Tibial nerve (tissue), 3 donors: ENCODE measurements at regions not wholly inside any gene's neighbourhood (a gene's known extent, or its start where the extent isn't known, plus 50 kb on each side); places are given as distances from the start of the nearest gene placed in this dataset.

ENCODE experiments used
- POLR2A ChIP-seq, 2 donors: fragments of 450-650 bp; IDR thresholded peaks; one replicate each; pipeline ENCODE4 v1.6.1; 2017; ENCODE audit warnings: antibody characterized with exemption in 2 of 2, mild to moderate bottlenecking in 2 of 2, moderate library complexity in 2 of 2
- TF ChIP-seq, protein P1 (sequence below), 5 experiments: fragments of 200-600 bp in 3 of 5; fragments of 450-650 bp in 2 of 5; sonication (generic) in 3 of 5; IDR thresholded peaks; one replicate each; pipeline ENCODE4 v1.5.1; 2016 to 2019; ENCODE audit warnings: antibody characterized with exemption in 5 of 5, mild to moderate bottlenecking in 3 of 5, moderate library complexity in 2 of 5

DNA sequence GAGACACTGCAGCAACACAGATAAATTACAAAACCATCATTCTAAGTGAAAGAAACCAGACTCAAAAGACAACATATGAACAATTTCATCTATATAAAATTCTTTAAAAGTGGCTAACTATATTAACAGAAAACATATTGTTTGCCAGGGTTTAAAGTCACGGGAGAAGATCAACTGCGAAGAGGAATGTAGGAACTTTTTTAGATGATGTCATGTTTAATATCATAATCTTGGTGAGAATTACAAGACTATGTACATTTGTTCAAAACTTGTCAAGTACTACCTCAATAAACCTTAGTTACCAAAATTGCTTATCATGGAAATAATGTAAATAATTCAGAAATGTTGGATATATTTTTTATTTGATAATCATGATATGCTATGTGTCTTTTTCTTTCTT is 395.1 kb upstream of the PLSCR5 start:
- no peak for TF ChIP-seq POLR2A (IDR thresholded peaks at IDR 0.05)
- TF ChIP-seq, protein P1, sequence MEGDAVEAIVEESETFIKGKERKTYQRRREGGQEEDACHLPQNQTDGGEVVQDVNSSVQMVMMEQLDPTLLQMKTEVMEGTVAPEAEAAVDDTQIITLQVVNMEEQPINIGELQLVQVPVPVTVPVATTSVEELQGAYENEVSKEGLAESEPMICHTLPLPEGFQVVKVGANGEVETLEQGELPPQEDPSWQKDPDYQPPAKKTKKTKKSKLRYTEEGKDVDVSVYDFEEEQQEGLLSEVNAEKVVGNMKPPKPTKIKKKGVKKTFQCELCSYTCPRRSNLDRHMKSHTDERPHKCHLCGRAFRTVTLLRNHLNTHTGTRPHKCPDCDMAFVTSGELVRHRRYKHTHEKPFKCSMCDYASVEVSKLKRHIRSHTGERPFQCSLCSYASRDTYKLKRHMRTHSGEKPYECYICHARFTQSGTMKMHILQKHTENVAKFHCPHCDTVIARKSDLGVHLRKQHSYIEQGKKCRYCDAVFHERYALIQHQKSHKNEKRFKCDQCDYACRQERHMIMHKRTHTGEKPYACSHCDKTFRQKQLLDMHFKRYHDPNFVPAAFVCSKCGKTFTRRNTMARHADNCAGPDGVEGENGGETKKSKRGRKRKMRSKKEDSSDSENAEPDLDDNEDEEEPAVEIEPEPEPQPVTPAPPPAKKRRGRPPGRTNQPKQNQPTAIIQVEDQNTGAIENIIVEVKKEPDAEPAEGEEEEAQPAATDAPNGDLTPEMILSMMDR (IDR thresholded peaks at IDR 0.05): no peak
